ENCODE measurements at regions not wholly inside any gene's neighbourhood (a gene's known extent, or its start where the extent isn't known, plus 50 kb on each side); places are given as distances from the start of the nearest gene placed in this dataset.

- no peak for DNase-seq
Observed at GRCh38 chr15:70209499-70209898, 111.8 kb upstream of the TLE3 start.

DNA sequence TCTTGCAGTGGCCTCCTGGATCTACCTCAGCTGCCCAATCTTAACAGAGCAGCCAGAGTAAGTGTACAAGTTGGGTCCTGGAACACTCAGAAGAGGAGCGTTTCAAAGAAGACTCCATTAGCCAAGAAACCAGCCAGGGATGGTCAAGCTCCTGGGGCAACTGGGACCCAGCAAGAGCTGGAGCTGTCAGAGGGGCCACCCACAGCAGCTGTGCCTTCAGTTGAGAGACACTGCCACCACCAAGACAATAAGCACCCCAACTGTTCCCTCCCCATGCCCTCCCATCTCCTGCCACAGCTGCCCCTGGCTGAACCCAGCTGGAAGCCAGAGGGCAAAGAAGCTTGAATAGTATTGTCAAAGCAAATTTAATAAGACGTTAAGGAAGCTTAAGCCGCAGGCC, 110.6 kb upstream of the TLE3 start:
- DNase-seq, result no peak

DNA sequence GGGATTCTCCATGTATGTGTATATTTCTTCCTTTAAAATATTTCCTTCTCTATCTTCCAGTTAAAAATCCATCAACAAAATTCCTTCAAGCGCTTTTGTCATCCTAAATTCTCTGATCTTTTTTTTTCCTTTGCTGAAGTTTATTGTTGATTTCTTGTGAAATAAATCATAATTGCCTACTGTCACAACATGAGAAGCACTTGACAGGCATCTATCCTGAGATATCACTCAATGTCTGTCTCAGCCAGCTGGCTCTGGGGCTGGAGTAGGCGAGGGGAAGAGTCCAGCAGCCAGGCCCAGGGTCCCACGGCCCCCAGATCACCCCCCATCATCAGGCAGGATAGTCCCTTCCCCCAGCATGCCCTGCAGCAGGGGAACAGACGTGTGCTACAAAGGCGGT, 109.0 kb upstream of the TLE3 start:
- no peak for DNase-seq

DNA sequence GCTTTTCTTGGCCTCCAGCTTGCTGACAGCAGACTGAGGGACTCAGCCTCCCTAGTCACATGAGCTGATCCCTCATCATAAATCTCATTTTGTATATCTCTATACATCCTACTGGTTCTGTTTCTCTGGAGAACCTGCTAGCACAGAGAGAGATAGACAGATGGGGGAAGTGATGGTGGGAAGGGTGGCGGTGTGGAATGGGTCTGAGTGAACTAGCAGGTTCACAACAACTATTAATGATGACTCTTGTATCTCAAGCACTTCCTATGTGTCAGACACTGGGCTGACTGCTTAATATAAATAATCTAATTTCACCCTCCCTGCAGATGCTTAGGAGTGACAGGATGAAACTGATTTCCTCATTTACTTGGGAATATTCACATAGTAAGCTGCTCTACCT, 106.9 kb upstream of the TLE3 start:
- no peak for DNase-seq

DNA sequence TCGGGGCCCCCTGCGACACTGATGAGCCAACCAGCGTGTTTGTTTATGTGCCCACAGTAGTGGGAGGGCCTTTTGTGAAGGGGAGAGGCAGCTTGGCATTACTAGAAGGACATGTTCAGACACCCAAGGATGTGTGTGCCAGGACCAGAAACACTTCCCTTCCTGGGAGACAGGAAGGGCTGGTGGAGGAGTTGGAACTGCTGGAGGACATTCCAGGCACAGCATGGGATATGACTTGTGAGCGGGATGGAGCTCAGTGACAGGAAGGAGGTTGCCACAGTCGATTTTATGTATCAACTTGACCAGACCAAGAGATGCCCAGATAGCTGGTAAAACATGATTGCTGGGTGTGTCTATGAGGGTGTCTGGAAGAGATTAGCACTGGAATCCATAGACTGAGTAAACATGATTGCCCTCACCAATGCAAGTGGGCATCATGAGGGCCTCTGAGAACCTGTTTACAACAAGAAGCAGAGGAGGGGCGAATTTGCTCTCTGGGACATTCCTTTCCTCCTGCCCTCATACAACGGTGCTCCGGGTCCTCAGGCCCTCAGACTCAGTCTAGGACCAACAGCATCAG, 106.4 kb upstream of the TLE3 start:
- no peak for DNase-seq

- no peak for DNase-seq
Observed at GRCh38 chr15:70202756-70203155, 105.0 kb upstream of the TLE3 start.

GRCh38 chr15:70201425-70201775, 103.7 kb upstream of the TLE3 start:
- no peak for DNase-seq

DNA sequence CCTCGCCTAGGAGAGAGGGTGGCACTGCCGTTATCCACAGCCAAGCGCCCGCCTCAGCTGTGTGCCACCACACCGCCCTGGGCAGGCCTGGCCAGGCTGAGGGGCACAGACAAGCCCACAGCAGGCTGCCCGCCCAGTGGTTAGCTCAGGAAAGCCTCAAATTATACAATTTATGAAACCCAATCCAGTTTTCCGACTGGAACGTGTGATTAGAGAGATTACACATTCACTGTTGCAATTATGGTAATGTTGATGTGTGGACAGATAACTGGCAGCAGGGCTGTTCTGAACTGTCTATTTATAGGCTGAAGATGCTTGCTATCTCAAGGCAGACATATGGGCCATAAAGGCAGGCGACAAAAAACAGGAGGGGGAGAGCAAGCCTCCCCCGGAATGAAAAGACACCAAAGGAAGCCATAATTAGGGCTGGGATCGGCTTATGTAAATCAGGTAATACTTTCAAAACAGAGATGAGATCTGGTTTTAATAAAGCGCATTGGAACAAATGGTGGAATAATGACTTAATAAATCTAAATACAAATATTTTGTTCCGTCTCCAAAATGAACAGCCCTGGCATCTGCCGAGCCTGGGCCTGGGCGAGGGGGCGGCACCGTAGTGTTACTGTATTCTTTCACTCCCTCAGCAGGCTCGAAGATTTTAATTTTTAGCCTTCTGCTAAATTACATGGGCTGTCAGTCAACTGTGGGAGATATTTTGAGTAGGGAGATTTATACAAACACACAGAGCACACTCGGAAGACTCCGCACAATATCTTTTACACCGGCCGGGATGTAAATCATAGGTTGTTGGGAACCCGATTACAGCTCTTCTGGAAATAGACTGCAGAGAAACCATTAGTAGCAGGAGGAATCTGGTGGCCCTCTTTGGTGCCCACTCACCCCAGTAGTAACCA, 103.1 kb upstream of the TLE3 start:
- DNase-seq, result peak; percentile 96

- DNase-seq, result no peak
Observed at GRCh38 chr15:70199540-70200410, 102.1 kb upstream of the TLE3 start.

DNA sequence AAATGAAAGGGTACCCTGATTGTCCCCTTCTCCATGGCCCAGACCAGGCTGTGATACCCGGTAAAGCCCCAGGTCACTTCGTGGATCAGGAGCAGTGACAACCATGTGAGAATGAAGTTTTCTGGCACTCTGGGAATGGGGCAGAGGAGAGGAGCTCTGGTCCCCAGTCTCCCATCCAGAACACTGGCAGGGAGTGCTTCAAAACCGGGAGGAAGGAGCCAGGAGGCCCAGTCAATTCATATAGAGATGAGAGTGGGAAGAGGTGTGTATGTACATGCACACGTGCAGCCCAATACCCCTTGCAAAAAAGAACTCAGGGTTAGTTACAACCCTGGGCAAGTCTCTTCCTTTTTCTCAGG, 101.4 kb upstream of the TLE3 start:
- no peak for DNase-seq

DNA sequence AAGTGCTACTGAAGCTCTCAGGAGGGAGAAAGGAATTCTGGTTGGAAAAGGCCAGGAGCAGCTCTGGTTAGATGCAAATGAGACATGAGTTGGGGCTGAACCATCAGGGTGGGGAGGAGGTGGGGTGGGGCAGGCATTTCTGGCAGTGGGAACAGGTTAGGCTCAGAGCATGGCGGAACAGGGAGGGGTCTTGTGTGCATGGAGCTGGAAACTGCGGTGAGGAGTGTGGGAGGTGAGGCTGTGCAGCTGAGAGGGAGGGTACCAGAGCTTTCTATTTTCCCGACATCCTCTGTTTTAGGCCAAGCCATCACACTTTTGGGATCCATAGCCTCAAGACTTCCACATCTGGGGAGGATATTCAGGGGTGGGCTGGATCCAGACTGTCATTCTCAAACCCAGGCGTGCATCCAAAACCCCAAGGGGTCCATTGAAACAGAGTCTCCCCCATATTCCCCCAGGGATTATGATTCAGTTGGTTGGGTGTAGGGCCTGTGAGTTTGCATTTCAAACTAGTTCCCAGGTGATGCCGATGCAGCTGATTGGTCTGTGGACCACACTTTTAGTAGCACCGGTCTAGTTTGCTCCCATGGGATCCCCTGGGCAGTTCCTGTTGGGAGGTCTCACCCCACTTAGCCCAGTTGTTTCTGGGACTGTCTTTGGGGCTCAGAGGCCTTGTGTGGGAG, 100.9 kb upstream of the TLE3 start:
- no peak for DNase-seq

- no peak for DNase-seq
Observed at GRCh38 chr15:70197945-70198361, 100.2 kb upstream of the TLE3 start.

- DNase-seq, result no peak
Observed at GRCh38 chr15:70197318-70197944, 99.7 kb upstream of the TLE3 start.

DNA sequence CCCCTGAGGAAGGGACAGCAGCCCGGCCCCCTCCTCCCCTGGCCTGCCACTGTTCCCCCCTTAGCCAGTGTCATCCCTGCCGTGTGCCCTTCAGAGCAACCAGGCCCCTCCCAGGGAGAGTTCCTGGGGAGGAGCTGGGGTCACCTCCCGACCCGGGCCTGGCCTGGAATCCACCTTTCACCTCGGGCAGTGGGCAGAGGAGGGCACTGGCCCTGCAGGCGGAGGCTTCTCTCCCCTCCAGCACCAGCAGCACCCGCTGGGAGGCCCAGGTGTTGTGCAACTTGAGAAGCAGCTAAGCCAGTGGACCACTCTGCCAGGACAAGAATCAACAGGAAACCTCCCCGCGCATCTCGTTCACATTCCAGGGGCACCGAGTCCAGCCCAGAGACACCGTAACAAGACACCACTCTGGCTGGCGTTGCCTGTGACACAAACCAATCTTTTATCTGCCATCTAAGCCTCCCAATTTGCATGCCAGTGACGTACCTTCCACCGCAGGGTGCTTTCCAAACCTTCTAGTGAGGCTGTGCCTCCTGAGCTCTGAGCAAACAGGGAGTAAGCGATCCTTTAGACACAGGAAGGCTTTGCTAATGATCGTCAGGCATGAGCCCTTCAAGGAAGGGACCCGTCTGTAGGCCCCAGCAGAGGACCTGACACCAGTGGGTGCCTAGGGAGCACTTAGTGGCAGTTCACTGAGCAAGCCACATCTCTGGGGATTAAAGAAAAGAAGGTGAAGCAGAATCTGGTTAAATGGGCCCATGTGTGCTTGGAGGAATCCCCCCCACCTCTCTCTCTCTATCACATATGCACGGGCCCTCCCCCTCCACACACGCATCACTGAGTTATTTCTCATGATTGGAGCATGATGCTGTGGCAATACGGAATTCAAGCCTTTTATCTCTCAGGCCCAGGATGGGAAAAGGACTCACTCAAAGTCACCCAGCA, 98.9 kb upstream of the TLE3 start:
- peak; percentile 32 for DNase-seq

GRCh38 chr15:70195587-70196305, 98.0 kb upstream of the TLE3 start:
- no peak for DNase-seq

- no peak for DNase-seq
Observed at GRCh38 chr15:70195171-70195570, 97.5 kb upstream of the TLE3 start.

GRCh38 chr15:70194266-70194665, 96.5 kb upstream of the TLE3 start:
- no peak for DNase-seq

- DNase-seq, result no peak
Observed at GRCh38 chr15:70193734-70194133, 96.0 kb upstream of the TLE3 start.

- no peak for DNase-seq
Observed at GRCh38 chr15:70192490-70192889, 94.8 kb upstream of the TLE3 start.

DNA sequence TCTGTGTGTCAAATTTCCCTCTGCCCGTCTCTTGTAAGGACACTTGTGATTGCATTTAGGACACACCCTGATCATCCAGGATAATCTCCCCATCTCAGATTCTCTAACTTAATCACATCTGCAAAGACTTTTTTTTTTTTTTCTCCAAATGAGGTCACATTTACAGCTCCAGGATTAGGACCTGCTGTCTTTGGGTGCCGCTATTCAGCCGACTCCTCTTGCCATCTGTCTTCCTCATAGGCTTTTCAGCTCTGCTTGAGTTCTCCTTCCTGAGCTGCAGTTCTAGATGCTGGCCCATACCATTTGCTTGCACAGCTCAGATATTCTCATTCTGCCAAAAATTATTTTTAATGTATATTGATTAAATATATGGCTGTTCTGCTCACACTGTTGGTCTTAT, 94.3 kb upstream of the TLE3 start:
- DNase-seq, result no peak

GRCh38 chr15:70190965-70191364, 93.2 kb upstream of the TLE3 start:
- no peak for DNase-seq
